Loucy (cell line): ENCODE measurements at regions not wholly inside any gene's neighbourhood (a gene's known extent, or its start where the extent isn't known, plus 50 kb on each side); places are given as distances from the start of the nearest gene placed in this dataset.

Source experiments
- CTCF ChIP-seq: fragments of 200-600 bp; sonication (generic); conservative IDR thresholded peaks from 2 replicates; pipeline ENCODE4 v1.5.1; 2014; ENCODE audit warnings: mild to moderate bottlenecking, antibody characterized with exemption, low read length
- EZH2phosphoT487 ChIP-seq: fragments of 200-600 bp; IDR thresholded peaks from 2 replicates; pipeline ENCODE4 v1.6.1; 2018; ENCODE audit warnings: antibody characterized with exemption, mild to moderate bottlenecking, moderate library complexity, borderline replicate concordance

- TF ChIP-seq CTCF (no peak), EZH2phosphoT487 (no peak)
Measured at GRCh38 chr5:9829621-9830020, 199.5 kb upstream of the TAS2R1 start.
